Neural progenitor cell (in vitro differentiated cells): ENCODE measurements at regions not wholly inside any gene's neighbourhood (a gene's known extent, or its start where the extent isn't known, plus 50 kb on each side); places are given as distances from the start of the nearest gene placed in this dataset.

Source experiments
- DNase-seq: peaks from one replicate; pipeline ENCODE4 v3.0.0-alpha.2; 2016; ENCODE audit warnings: low spot score
- H2AFZ ChIP-seq: fragments of 200-600 bp; sonication (generic); replicated peaks from 2 replicates; pipeline ENCODE4 v1.6.1; 2016; ENCODE audit warnings: antibody characterized with exemption
- H3F3A ChIP-seq: fragments of 200-600 bp; sonication (generic); 2 replicates; pipeline ENCODE4 v1.6.1; 2016; ENCODE audit warnings: antibody characterized with exemption, low read depth
- H3K27ac ChIP-seq: fragments of 200-600 bp; sonication (generic); 2 replicates; pipeline ENCODE4 v1.5.1; 2016; ENCODE audit warnings: mild to moderate bottlenecking
- H3K27me3 ChIP-seq: fragments of 200-600 bp; sonication (generic); 2 replicates; pipeline ENCODE4 v1.6.1; 2016; ENCODE audit warnings: mild to moderate bottlenecking, moderate library complexity
- H3K36me3 ChIP-seq: fragments of 200-600 bp; sonication (generic); 2 replicates; pipeline ENCODE4 v1.5.1; 2016
- H3K4me1 ChIP-seq: fragments of 200-600 bp; sonication (generic); 2 replicates; pipeline ENCODE4 v1.6.1; 2016; ENCODE audit warnings: mixed run types
- H3K4me2 ChIP-seq: fragments of 200-600 bp; sonication (generic); 2 replicates; pipeline ENCODE4 v1.6.1; 2016
- H3K4me3 ChIP-seq: fragments of 200-600 bp; sonication (generic); 2 replicates; pipeline ENCODE4 v1.5.1; 2016
- H3K79me2 ChIP-seq: fragments of 200-600 bp; sonication (generic); 2 replicates; pipeline ENCODE4 v1.6.1; 2016; ENCODE audit warnings: low read depth
- H3K9ac ChIP-seq: fragments of 200-600 bp; sonication (generic); 2 replicates; pipeline ENCODE4 v1.6.1; 2016
- H3K9me3 ChIP-seq: fragments of 200-600 bp; sonication (generic); 2 replicates; pipeline ENCODE4 v1.5.1; 2016; ENCODE audit warnings: low read depth
- H4K20me1 ChIP-seq: fragments of 200-600 bp; sonication (generic); 2 replicates; pipeline ENCODE4 v1.6.1; 2016; ENCODE audit warnings: low read depth
- H3K27ac Mint-ChIP-seq: 3 replicates; pipeline ENCODE4 v1.8.0; 2021; ENCODE audit warnings: mixed read lengths
- H3K27me3 Mint-ChIP-seq: 2 replicates; pipeline ENCODE4 v1.8.0; 2022; ENCODE audit warnings: low read depth, mild to moderate bottlenecking, inconsistent platforms, moderate library complexity, mixed read lengths; ENCODE audit not compliant: insufficient read depth
- H3K36me3 Mint-ChIP-seq: 3 replicates; pipeline ENCODE4 v1.8.0; 2021; ENCODE audit warnings: mixed read lengths
- H3K4me1 Mint-ChIP-seq: 3 replicates; pipeline ENCODE4 v1.8.0; 2021; ENCODE audit warnings: mixed read lengths
- H3K4me3 Mint-ChIP-seq: 3 replicates; pipeline ENCODE4 v1.8.0; 2021; ENCODE audit warnings: mild to moderate bottlenecking, moderate library complexity, mixed read lengths
- H3K9me3 Mint-ChIP-seq: 3 replicates; pipeline ENCODE4 v1.8.0; 2020; ENCODE audit warnings: mixed read lengths
- CTCF ChIP-seq: fragments of 200-600 bp; sonication (generic); IDR thresholded peaks from 2 replicates; pipeline ENCODE4 v1.5.1; 2017; ENCODE audit warnings: antibody characterized with exemption, mild to moderate bottlenecking
- EZH2 ChIP-seq: fragments of 200-600 bp; sonication (generic); IDR thresholded peaks from 2 replicates; pipeline ENCODE4 v1.6.1; 2017; ENCODE audit warnings: antibody characterized with exemption, mild to moderate bottlenecking, moderate library complexity
- EZH2phosphoT487 ChIP-seq: fragments of 200-600 bp; sonication (generic); IDR thresholded peaks from 2 replicates; pipeline ENCODE4 v1.6.1; 2017; ENCODE audit warnings: antibody characterized with exemption

- Mint-ChIP-seq H3K4me3 (no peak overlapping the region), H3K27me3 (no peaks in the 10 kb centered on the region), H3K27ac (no peak overlapping the region), H3K9me3 (no peaks in the 10 kb centered on the region), H3K36me3 (no peaks in the 10 kb centered on the region), H3K4me1 (no peaks in the 10 kb centered on the region)
- DNase-seq, result no peak
- no peak overlapping the region for H3K9ac ChIP-seq
- H2AFZ ChIP-seq, result no peak overlapping the region
- no peak overlapping the region for H3K27ac ChIP-seq
- no peaks in the 10 kb centered on the region for H3K9me3 ChIP-seq
- no peaks in the 10 kb centered on the region for H3K36me3 ChIP-seq
- H4K20me1 ChIP-seq, result no peaks in the 10 kb centered on the region
- TF ChIP-seq CTCF (no peak), EZH2 (no peak), EZH2phosphoT487 (no peak)
- H3K4me3 ChIP-seq, result no peak overlapping the region
- peaks cover 6% of the 10 kb centered on the region for H3K4me1 ChIP-seq
- no peaks in the 10 kb centered on the region for H3K27me3 ChIP-seq
- H3F3A ChIP-seq, result no peaks in the 10 kb centered on the region
- H3K4me2 ChIP-seq, result no peak overlapping the region
- H3K79me2 ChIP-seq, result no peaks in the 10 kb centered on the region
Observed at GRCh38 chr2:67772216-67773170, 290.3 kb downstream of the C1D start.

GRCh38 chr2:67773851-67774250 is 289.0 kb downstream of the C1D start:
- no peaks in the 10 kb centered on the region for H3K36me3 Mint-ChIP-seq
- DNase-seq, result no peak
- no peaks in the 10 kb centered on the region for H3K27me3 Mint-ChIP-seq

GRCh38 chr2:67776276-67776675 is 286.5 kb downstream of the C1D start:
- Histone ChIP-seq H3K9ac (no peak overlapping the region), H3K27ac (no peak overlapping the region), H3K79me2 (no peaks in the 10 kb centered on the region), H3K4me2 (no peak overlapping the region), H3K4me1 (peaks cover 6% of the 10 kb centered on the region), H3K4me3 (no peak overlapping the region), H4K20me1 (no peaks in the 10 kb centered on the region), H3K27me3 (no peaks in the 10 kb centered on the region), H3K36me3 (no peaks in the 10 kb centered on the region), H3F3A (no peaks in the 10 kb centered on the region), H3K9me3 (no peaks in the 10 kb centered on the region), H2AFZ (no peak overlapping the region)
- H3K9me3 Mint-ChIP-seq, result no peaks in the 10 kb centered on the region
- no peak for DNase-seq
- H3K4me1 Mint-ChIP-seq, result no peaks in the 10 kb centered on the region
- no peaks in the 10 kb centered on the region for H3K27me3 Mint-ChIP-seq
- H3K36me3 Mint-ChIP-seq, result no peaks in the 10 kb centered on the region
- no peak overlapping the region for H3K27ac Mint-ChIP-seq
- H3K4me3 Mint-ChIP-seq, result no peak overlapping the region
- no peak for TF ChIP-seq EZH2phosphoT487
- no peak for TF ChIP-seq EZH2
- TF ChIP-seq CTCF, result no peak

More at GRCh38 chr2:67773851-67774250, 289.0 kb downstream of the C1D start:
- no peak for TF ChIP-seq EZH2
- TF ChIP-seq CTCF, result no peak
- TF ChIP-seq EZH2phosphoT487, result no peak
- Mint-ChIP-seq H3K4me1 (no peaks in the 10 kb centered on the region), H3K9me3 (no peaks in the 10 kb centered on the region), H3K4me3 (no peak overlapping the region), H3K27ac (no peak overlapping the region)
- no peaks in the 10 kb centered on the region for H3K79me2 ChIP-seq
- H2AFZ ChIP-seq, result no peak overlapping the region
- no peak overlapping the region for H3K4me3 ChIP-seq
- no peak overlapping the region for H3K9ac ChIP-seq
- H4K20me1 ChIP-seq, result no peaks in the 10 kb centered on the region
- no peaks in the 10 kb centered on the region for H3K27me3 ChIP-seq
- H3K4me2 ChIP-seq, result no peak overlapping the region
- H3F3A ChIP-seq, result no peaks in the 10 kb centered on the region
- no peaks in the 10 kb centered on the region for H3K36me3 ChIP-seq
- no peak overlapping the region for H3K27ac ChIP-seq
- peaks cover 6% of the 10 kb centered on the region for H3K4me1 ChIP-seq
- no peaks in the 10 kb centered on the region for H3K9me3 ChIP-seq
